ENCODE measurements at regions not wholly inside any gene's neighbourhood (a gene's known extent, or its start where the extent isn't known, plus 50 kb on each side); places are given as distances from the start of the nearest gene placed in this dataset.

DNA sequence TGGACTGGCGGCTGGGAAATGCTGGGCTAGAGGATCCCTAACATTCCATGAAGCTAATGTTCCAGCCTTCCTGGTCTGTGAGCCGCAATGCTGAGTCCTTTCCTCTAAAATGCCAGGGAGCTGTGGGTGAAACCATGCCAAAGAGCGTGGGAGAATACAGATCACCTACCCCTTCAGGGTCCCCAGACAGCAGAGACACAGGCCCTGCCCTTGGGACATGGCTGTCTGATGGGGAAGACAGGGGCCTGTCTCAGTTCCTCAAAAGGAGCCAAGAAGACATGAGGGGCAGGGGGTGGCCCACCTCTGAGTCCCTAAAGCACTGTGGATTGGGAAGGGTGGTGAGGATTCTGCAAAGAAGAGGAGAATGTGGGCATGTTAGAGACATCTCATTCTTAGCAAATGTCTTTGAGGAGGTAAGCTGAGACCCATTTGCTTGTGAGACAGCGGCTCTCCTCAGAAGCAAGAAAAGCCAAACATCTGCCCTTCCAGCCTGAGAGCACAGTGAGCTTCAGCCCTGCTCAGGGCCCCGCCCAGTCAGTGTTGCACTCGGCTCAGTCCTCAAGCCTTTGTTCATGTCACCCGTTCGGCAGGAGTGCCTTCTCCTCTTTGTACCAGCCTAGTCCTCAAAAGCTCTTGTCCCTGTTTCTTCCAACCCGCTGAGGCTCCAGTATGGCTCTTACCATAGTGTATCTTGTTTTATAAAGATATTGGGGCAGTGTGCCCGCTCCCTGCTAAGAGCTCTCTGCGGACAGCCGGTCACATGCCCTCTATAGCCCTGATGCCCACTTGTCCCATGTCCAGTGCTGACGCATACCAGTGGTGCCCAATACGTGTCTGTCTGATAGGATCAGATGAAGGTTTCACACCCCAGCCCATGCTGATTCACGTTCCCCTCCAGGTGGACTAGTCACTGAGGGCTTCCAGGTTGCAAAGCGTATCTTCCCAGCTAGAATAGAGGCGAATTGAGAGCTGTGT is 286.2 kb downstream of the CYP26B1 start:
- Histone ChIP-seq H3K18ac (ENCODE audit: extremely low read depth, low read length) (no peak overlapping the region), H3K4ac (replicated peaks; ENCODE audit: insufficient read length, low read depth, low read length) (no peak overlapping the region), H4K91ac (replicated peaks; ENCODE audit: insufficient read length, low read length) (no peak overlapping the region), H2BK12ac (ENCODE audit: low read depth, low read length) (no peak overlapping the region), H3K4me2 (ENCODE audit: insufficient read depth in 1 of 2, low read depth in 2 of 2, low read length in 2 of 2) (no peak overlapping the region), H3K4me1 (replicated peaks in 1 of 4; ENCODE audit: control insufficient read depth in 3 of 4, insufficient read depth in 4 of 4, low read length in 3 of 4) (no peaks in the 10 kb centered on the region), H3K79me2 (ENCODE audit: control insufficient read depth in 1 of 2, insufficient read depth in 2 of 2, low read length in 2 of 2) (no peaks in the 10 kb centered on the region), H2BK15ac (ENCODE audit: low read length) (no peak overlapping the region), H4K20me1 (replicated peaks in 1 of 2; ENCODE audit: control insufficient read depth in 1 of 2, insufficient read depth in 2 of 2, low read length in 2 of 2) (no peaks in the 10 kb centered on the region), H3K36me3 (ENCODE audit: control insufficient read depth in 2 of 4, insufficient read depth in 4 of 4, low read length in 3 of 4) (no peaks in the 10 kb centered on the region), H3K23me2 (ENCODE audit: low read depth, low read length) (peaks cover 2% of the 10 kb centered on the region; the same call in 1 of the 2 replicates), H4K5ac (ENCODE audit: insufficient read length, low read depth, low read length) (no peak overlapping the region), H2AK5ac (ENCODE audit: low read depth, low read length) (no peak overlapping the region), H3K9me3 (ENCODE audit: insufficient read depth in 2 of 2, low read depth in 1 of 2, low read length in 1 of 2) (no peaks in the 10 kb centered on the region), H3K23ac (ENCODE audit: insufficient read length) (no peak overlapping the region), H3K79me1 (ENCODE audit: low read depth, low read length) (no peaks in the 10 kb centered on the region), H2BK5ac (ENCODE audit: low read depth, low read length) (no peak overlapping the region), H3K27me3 (replicated peaks in 1 of 4; ENCODE audit: control insufficient read depth in 3 of 4, extremely low read depth in 1 of 4, insufficient read depth in 3 of 4, low read length in 3 of 4) (no peaks in the 10 kb centered on the region), H3K9ac (replicated peaks in 1 of 4; ENCODE audit: extremely low read depth in 1 of 4, low read depth in 3 of 4, low read length in 3 of 4) (no peak overlapping the region), H2BK20ac (ENCODE audit: low read length) (no peak overlapping the region), H3K4me3 (ENCODE audit: extremely low read depth in 1 of 4, insufficient read depth in 2 of 4, low read depth in 3 of 4, low read length in 4 of 4) (no peak overlapping the region), H3K14ac (ENCODE audit: insufficient read length) (no peak overlapping the region), H2AFZ (ENCODE audit: low read length) (no peak overlapping the region), H2BK120ac (replicated peaks; ENCODE audit: low read depth, low read length) (no peak overlapping the region), H4K8ac (ENCODE audit: extremely low read depth, insufficient read depth, low read length) (no peak overlapping the region), H3K56ac (replicated peaks; ENCODE audit: insufficient read length, low read depth, low read length) (no peak overlapping the region), H3K27ac (ENCODE audit: low read depth, low read length) (no peak overlapping the region)
- no peak for DNase-seq (ENCODE audit: low read depth in 1 of 2, low spot score in 2 of 2)
- no peak for TF ChIP-seq CHD2 (IDR thresholded peaks at IDR 0.05; ENCODE audit: low read length)
- TF ChIP-seq TAF7 (optimal IDR thresholded peaks at IDR 0.05; ENCODE audit: borderline replicate concordance, low read depth, low read length), result no peak
- TF ChIP-seq TEAD4 (IDR thresholded peaks at IDR 0.05; ENCODE audit: low read depth, low read length), result no peak
- TF ChIP-seq CBX8 (IDR thresholded peaks at IDR 0.05; ENCODE audit: borderline replicate concordance, low read depth, low read length), result no peak
- TF ChIP-seq RBBP5 (IDR thresholded peaks at IDR 0.05; ENCODE audit: borderline replicate concordance, low read depth, low read length), result no peak
- no peak for TF ChIP-seq SRF (IDR thresholded peaks at IDR 0.05; ENCODE audit: low read depth, low read length)
- TF ChIP-seq KDM5A (IDR thresholded peaks at IDR 0.05; ENCODE audit: low read length), result no peak
- TF ChIP-seq RFX5 (IDR thresholded peaks at IDR 0.05; ENCODE audit: borderline replicate concordance, low read depth, low read length), result no peak
- no peak for TF ChIP-seq HDAC2 (IDR thresholded peaks at IDR 0.05; ENCODE audit: borderline replicate concordance in 1 of 2, low read depth in 2 of 2, low read length in 2 of 2)
- TF ChIP-seq ASH2L (IDR thresholded peaks at IDR 0.05; ENCODE audit: low read length), result no peak
- TF ChIP-seq CEBPB (IDR thresholded peaks at IDR 0.05; ENCODE audit: low read depth, low read length), result no peak
- TF ChIP-seq SP1 (IDR thresholded peaks at IDR 0.05; ENCODE audit: low read depth, low read length), result no peak
- CTCF ChIA-PET (ENCODE audit: partially characterized antibody), result interaction anchor here (0.8 to 1.1 kb wide), 4 partner anchors 9 to 304 kb away, joined by 3 read pairs; no protein-coding TSS in a partner anchor
- POLR2A ChIA-PET (ENCODE audit: partially characterized antibody), result no interaction called here
- FAIRE-seq, result no peak
- WGBS, 2 experiments (ENCODE audit: extremely low coverage in 1 of 2, insufficient coverage in 1 of 2, insufficient read length in 1 of 2, insufficient replicate concordance in 2 of 2, low coverage in 1 of 2, low lambda C conversion rate in 2 of 2, missing lambda C conversion rate in 1 of 2), result 85% methylated on average over 17 of the region's 17 CpGs; no CpG with 5 or more reads in 1 of the 2 experiments
